ENCODE measurements at regions not wholly inside any gene's neighbourhood (a gene's known extent, or its start where the extent isn't known, plus 50 kb on each side); places are given as distances from the start of the nearest gene placed in this dataset.

GRCh38 chr13:90233933-90234672 lies 1113.4 kb upstream of the MIR17HG start:
- DNase-seq (no peak), ATAC-seq (no peak)
- POLR2A ChIA-PET, result no interaction called here
- Mint-ChIP-seq H3K9me3 (peaks cover 0 to 36% (median 8%) of the 10 kb centered on the region in 9 donors), H3K27me3 (no peaks in the 10 kb centered on the region), H3K4me3 (no peak overlapping the region), H3K36me3 (no peaks in the 10 kb centered on the region), H3K4me1 (no peaks in the 10 kb centered on the region), H3K27ac (no peak overlapping the region)

DNA sequence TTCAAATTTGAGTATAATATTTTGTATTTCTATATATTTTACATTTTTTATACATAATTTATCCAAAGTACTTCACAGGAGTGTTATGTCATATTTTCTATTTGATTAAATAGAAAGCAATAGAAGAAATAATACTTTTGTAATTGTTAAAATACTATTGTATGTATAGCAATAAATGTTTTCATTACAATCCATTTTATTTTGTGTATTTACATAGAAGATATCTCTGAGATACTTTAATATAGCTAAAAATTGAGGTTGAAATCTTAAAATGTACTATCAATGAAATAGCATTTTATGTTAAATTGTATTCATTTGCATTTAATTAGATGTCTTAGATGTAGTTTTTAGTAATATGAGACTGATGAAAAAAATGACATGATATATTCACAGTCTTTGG lies 1109.6 kb upstream of the MIR17HG start:
- no peaks in the 10 kb centered on the region for H3K4me1 Mint-ChIP-seq
- no peaks in the 10 kb centered on the region for H3K27me3 Mint-ChIP-seq
- POLR2A ChIA-PET, result no interaction called here
- H3K27ac Mint-ChIP-seq, result no peak overlapping the region
- no peak for DNase-seq
- H3K9me3 Mint-ChIP-seq, result peaks cover 0 to 21% (median 7%) of the 10 kb centered on the region in 9 donors
- H3K4me3 Mint-ChIP-seq, result no peak overlapping the region
- no peak for ATAC-seq
- no peaks in the 10 kb centered on the region for H3K36me3 Mint-ChIP-seq

DNA sequence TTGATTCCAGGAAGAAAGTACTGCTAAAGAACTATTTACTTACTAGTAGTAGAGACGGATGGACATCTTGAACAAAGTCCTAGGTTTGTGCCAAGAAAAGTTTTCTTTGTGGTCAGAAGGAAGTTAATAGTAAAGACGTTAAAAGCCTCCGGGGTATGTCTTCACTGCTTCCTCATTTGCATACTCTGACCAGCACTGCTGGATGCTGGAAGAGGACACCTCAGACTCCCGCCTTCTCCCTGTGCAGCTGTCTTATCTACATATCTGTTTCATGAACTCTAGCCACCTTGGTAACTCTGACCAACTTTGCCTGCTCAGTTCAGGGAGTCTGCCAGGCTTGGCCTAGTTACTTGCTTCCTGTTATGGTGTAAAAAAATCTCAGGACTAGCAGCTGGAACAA lies 1109.1 kb upstream of the MIR17HG start:
- H3K27ac Mint-ChIP-seq, result no peak overlapping the region

GRCh38 chr13:90239130-90239529 lies 1108.4 kb upstream of the MIR17HG start:
- Mint-ChIP-seq H3K4me1 (no peaks in the 10 kb centered on the region), H3K36me3 (no peaks in the 10 kb centered on the region), H3K9me3 (peaks cover 0 to 21% (median 7%) of the 10 kb centered on the region in 9 donors), H3K4me3 (no peak overlapping the region), H3K27ac (no peak overlapping the region), H3K27me3 (no peaks in the 10 kb centered on the region)
- no peak for DNase-seq
- POLR2A ChIA-PET, result no interaction called here
- ATAC-seq, result no peak

More for the DNA sequence above, 1109.1 kb upstream of the MIR17HG start:
- no peaks in the 10 kb centered on the region for H3K4me1 Mint-ChIP-seq
- POLR2A ChIA-PET, result no interaction called here
- no peak for DNase-seq
- peaks cover 0 to 21% (median 7%) of the 10 kb centered on the region in 9 donors for H3K9me3 Mint-ChIP-seq
- no peak for ATAC-seq
- H3K4me3 Mint-ChIP-seq, result no peak overlapping the region
- H3K27me3 Mint-ChIP-seq, result no peaks in the 10 kb centered on the region
- H3K36me3 Mint-ChIP-seq, result no peaks in the 10 kb centered on the region

GRCh38 chr13:90246005-90246404 lies 1101.5 kb upstream of the MIR17HG start:
- H3K36me3 Mint-ChIP-seq, result no peaks in the 10 kb centered on the region

DNA sequence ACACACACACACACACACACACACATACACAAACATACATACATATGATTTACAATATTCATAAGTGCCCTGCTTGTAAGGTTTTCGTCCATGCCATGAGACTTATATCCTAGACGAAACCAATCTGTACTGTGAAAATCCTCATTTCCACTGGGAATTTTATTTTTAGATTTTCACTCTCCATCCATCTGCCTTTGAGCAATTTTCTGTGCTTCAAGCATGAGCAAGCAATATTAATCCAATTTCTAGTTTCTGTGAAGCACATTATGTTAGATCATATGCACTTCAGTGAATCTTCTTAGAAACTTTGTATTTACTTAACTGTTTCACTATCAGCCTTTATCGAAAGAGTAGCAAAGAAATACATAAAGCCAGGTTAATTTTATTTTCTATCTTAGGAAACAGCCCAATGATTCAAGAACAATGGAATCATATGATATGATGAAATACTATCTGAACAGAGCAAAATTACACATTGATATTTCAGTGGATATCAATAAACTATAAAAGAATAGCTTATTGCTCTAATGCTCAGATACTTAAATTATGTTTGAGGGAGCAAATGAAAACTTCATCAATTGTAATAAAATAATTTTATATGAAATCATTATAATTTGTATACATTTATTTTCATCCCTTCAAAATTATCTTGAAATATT lies 1100.7 kb upstream of the MIR17HG start:
- H3K9me3 Mint-ChIP-seq, result peaks cover 0 to 31% (median 10%) of the 10 kb centered on the region in 9 donors
- POLR2A ChIA-PET, result no interaction called here
- H3K27ac Mint-ChIP-seq, result no peak overlapping the region
- no peak overlapping the region for H3K4me3 Mint-ChIP-seq
- ATAC-seq (no peak), DNase-seq (no peak)
- no peaks in the 10 kb centered on the region for H3K27me3 Mint-ChIP-seq
- no peaks in the 10 kb centered on the region for H3K4me1 Mint-ChIP-seq
- no peaks in the 10 kb centered on the region for H3K36me3 Mint-ChIP-seq

More at GRCh38 chr13:90246005-90246404, 1101.5 kb upstream of the MIR17HG start:
- POLR2A ChIA-PET, result no interaction called here
- H3K4me3 Mint-ChIP-seq, result no peak overlapping the region
- DNase-seq (no peak), ATAC-seq (no peak)
- peaks cover 0 to 28% (median 10%) of the 10 kb centered on the region in 9 donors for H3K9me3 Mint-ChIP-seq
- no peak overlapping the region for H3K27ac Mint-ChIP-seq
- no peaks in the 10 kb centered on the region for H3K27me3 Mint-ChIP-seq
- no peaks in the 10 kb centered on the region for H3K4me1 Mint-ChIP-seq

DNA sequence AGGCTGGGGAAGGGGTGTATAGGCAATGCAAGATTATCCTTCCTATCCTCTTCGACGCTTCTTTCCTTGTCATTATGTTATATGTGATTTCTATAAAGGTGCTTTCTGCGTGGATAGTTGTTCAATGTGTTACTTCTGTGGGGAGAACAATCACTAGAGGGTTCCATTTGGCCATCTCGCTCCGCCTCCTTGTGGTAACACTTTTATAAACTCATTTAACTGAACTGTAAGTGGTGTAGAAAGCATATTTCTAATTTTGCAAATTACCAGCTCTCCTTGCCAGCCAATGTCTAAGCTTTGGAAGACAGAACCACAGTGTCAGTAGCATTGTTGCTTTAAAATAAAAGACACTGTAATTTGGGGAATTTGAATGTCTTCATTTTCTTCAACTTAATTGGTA lies 1093.7 kb upstream of the MIR17HG start:
- POLR2A ChIA-PET, result no interaction called here
- Mint-ChIP-seq H3K27me3 (no peaks in the 10 kb centered on the region), H3K27ac (no peak overlapping the region), H3K9me3 (peaks cover 10 to 39% (median 22%) of the 10 kb centered on the region in 9 donors), H3K36me3 (no peaks in the 10 kb centered on the region), H3K4me1 (no peaks in the 10 kb centered on the region), H3K4me3 (no peak overlapping the region)
- DNase-seq (no peak), ATAC-seq (no peak)

DNA sequence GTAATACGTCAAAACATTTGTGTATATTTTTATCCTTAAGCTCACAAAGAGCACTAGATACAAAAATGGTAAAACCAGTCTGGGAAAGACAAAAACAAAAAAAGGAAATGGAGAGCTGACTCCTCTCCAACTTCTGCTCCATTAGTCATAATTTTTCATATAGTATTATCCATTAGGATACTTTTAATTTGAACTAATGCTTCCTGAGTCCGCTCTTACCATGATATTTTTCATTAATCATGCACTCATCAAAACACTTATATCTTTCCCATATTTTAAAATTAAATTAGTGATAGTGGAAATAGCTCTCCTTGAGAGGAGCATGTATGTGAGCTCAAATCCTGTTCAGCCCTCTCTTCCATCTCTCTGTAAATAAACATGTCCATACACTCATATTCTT lies 1093.0 kb upstream of the MIR17HG start:
- Mint-ChIP-seq H3K4me1 (no peaks in the 10 kb centered on the region), H3K27me3 (no peaks in the 10 kb centered on the region), H3K36me3 (no peaks in the 10 kb centered on the region), H3K9me3 (peaks cover 10 to 35% (median 20%) of the 10 kb centered on the region in 9 donors), H3K4me3 (no peak overlapping the region), H3K27ac (no peak overlapping the region)
- no peak for DNase-seq
- POLR2A ChIA-PET, result no interaction called here
- no peak for ATAC-seq

GRCh38 chr13:90256746-90257145 lies 1090.7 kb upstream of the MIR17HG start:
- ATAC-seq (no peak), DNase-seq (no peak)
- no peaks in the 10 kb centered on the region for H3K4me1 Mint-ChIP-seq
- no peak overlapping the region for H3K4me3 Mint-ChIP-seq
- no peaks in the 10 kb centered on the region for H3K36me3 Mint-ChIP-seq
- peaks cover 10 to 38% (median 14%) of the 10 kb centered on the region in 9 donors for H3K9me3 Mint-ChIP-seq
- POLR2A ChIA-PET, result no interaction called here
- H3K27me3 Mint-ChIP-seq, result no peaks in the 10 kb centered on the region
- no peak overlapping the region for H3K27ac Mint-ChIP-seq

DNA sequence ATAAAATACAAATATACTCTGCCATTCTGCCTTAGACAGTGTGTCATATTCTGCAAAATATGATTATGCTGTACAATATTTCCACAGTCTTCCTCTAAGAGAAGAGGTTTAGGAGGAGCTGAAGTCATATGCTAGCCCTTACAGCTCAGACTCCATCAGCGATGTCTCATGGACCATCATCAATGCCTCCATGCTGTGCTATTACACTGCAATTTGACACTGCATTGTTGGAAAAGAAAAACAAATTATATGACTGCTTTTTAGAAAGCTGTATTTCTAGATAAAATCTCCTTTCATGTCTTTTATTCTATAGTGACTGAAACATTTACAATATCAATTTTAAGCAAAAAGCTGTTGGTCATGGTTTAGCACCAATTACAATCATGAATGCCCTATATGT lies 1089.4 kb upstream of the MIR17HG start:
- no peak for DNase-seq
- H3K4me3 Mint-ChIP-seq, result no peak overlapping the region
- no peaks in the 10 kb centered on the region for H3K36me3 Mint-ChIP-seq
- peaks cover 6 to 42% (median 15%) of the 10 kb centered on the region in 9 donors for H3K9me3 Mint-ChIP-seq
- no peak for ATAC-seq
- POLR2A ChIA-PET, result no interaction called here
- no peak overlapping the region for H3K27ac Mint-ChIP-seq
- no peaks in the 10 kb centered on the region for H3K4me1 Mint-ChIP-seq
- no peaks in the 10 kb centered on the region for H3K27me3 Mint-ChIP-seq

GRCh38 chr13:90261343-90261742 lies 1086.1 kb upstream of the MIR17HG start:
- Mint-ChIP-seq H3K27ac (no peak overlapping the region), H3K36me3 (no peaks in the 10 kb centered on the region), H3K4me1 (no peaks in the 10 kb centered on the region), H3K9me3 (peaks cover 0 to 24% (median 4%) of the 10 kb centered on the region in 9 donors), H3K4me3 (no peak overlapping the region), H3K27me3 (no peaks in the 10 kb centered on the region)
- POLR2A ChIA-PET, result no interaction called here
- ATAC-seq (no peak), DNase-seq (no peak)

- DNase-seq (no peak), ATAC-seq (no peak)
- no peaks in the 10 kb centered on the region for H3K36me3 Mint-ChIP-seq
- POLR2A ChIA-PET, result no interaction called here
- H3K27ac Mint-ChIP-seq, result no peak overlapping the region
- H3K9me3 Mint-ChIP-seq, result peaks cover 0 to 22% (median 14%) of the 10 kb centered on the region in 9 donors
- H3K4me1 Mint-ChIP-seq, result no peaks in the 10 kb centered on the region
- H3K4me3 Mint-ChIP-seq, result no peak overlapping the region
- H3K27me3 Mint-ChIP-seq, result no peaks in the 10 kb centered on the region
Observed at GRCh38 chr13:90270226-90270625, 1077.3 kb upstream of the MIR17HG start.

DNA sequence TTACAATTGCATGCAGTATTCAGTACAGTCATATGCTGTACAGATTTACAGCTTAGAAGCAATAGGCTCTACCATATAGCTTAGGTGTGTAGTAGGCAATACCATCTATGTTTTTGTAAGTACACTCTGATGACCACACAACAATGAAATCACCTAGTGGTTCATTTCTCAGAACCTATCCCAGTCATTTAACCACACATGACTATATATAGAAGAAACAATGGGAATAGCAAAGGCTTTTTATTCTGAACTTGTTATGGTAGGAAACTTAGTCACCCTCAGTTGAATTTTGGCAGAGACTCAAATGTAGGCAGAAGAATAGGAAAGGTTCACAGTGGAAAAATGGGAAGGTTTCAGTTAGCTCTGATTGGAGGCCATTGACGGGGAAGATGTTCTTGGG lies 1075.1 kb upstream of the MIR17HG start:
- Mint-ChIP-seq H3K36me3 (no peaks in the 10 kb centered on the region), H3K9me3 (peaks cover 0 to 22% (median 14%) of the 10 kb centered on the region in 9 donors), H3K27me3 (no peaks in the 10 kb centered on the region), H3K4me1 (no peaks in the 10 kb centered on the region), H3K27ac (no peak overlapping the region), H3K4me3 (no peak overlapping the region)
- no peak for ATAC-seq
- POLR2A ChIA-PET, result no interaction called here
- no peak for DNase-seq

DNA sequence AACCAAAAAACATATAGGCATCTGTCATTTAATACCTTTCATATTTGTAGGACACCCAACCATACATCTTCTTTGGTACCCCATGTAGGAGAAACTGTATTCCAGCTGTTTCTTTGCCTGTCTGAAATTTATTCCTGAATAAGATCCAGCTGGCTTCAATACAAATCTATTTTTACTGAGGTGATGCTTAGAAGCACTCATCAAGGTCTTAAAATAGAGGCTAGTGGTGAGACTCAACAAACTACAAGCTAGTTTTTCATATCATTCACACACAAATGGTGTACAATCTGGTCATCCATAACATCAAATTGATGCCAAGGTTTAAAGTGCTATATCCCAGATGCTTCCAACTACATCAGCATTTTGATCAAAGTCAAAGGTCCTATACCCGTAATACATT lies 1071.3 kb upstream of the MIR17HG start:
- Mint-ChIP-seq H3K9me3 (peaks cover 0 to 15% (median 11%) of the 10 kb centered on the region in 9 donors), H3K27ac (no peak overlapping the region), H3K4me3 (no peak overlapping the region), H3K36me3 (no peaks in the 10 kb centered on the region), H3K4me1 (no peaks in the 10 kb centered on the region), H3K27me3 (no peaks in the 10 kb centered on the region)
- DNase-seq, result no peak
- no peak for ATAC-seq
- POLR2A ChIA-PET, result no interaction called here

Data from naive thymus-derived CD8-positive, alpha-beta T cell (primary cell).